HG02798 (cell line): ENCODE measurements at regions not wholly inside any gene's neighbourhood (a gene's known extent, or its start where the extent isn't known, plus 50 kb on each side); places are given as distances from the start of the nearest gene placed in this dataset.

Experiments
- ATAC-seq: cut with Tn5 transposase; IDR thresholded peaks from one replicate; pipeline ENCODE4 v1.9.1; 2021; ENCODE audit warnings: mild to moderate bottlenecking; ENCODE audit not compliant: unreplicated experiment, poor library complexity

DNA sequence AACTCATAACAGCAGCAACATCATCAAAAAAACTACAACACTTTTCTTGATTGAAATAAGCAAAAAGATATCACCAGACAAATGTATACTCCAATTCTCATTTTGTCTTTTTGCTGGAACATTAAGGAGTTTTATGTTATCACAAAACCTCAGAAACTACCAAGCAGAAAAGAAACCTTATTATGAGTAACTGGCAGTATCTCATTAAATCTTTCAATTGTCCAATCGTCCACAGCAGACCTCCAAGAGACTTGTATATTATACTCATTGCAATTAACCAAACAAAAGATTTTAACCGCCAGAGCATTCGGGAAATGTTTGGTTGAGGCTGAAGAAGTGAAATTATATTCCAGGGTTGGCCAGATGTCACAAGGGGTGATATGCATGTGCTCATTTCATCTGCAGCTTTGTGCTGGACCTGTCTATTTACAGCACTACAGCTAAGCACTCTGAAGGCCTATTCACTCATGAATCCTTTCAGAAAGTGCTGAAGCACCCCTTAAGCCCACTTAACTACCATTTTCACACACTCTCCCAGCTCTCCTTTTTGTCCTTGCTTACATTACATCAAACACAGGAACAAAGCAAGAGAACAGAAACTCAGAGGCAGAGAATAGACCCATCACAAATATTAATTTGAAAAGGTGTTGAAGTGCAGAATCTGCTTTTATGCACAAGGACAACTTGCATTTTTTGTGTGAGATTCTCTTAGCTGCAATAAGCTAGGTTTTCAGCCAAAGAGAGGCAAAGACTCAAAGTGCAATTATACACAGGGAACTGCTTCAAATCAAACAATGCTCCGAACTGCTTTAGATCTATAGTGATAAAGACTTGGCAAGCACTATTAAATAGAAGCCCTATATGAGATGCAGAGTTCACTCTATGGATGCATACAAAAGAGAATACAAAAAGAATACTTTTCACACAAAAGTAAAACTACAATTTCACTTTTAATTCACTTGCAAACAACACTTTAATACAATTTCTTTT is 150.4 kb upstream of the POU5F2 start:
- ATAC-seq = no peak

- ATAC-seq = no peak
These were observed 149.3 kb upstream of the POU5F2 start for GRCh38 chr5:93890657-93891056.

GRCh38 chr5:93887678-93888077 is 146.3 kb upstream of the POU5F2 start:
- no peak for ATAC-seq

GRCh38 chr5:93886917-93887361 is 145.5 kb upstream of the POU5F2 start:
- ATAC-seq = no peak

GRCh38 chr5:93886098-93886806 is 144.9 kb upstream of the POU5F2 start:
- no peak for ATAC-seq

DNA sequence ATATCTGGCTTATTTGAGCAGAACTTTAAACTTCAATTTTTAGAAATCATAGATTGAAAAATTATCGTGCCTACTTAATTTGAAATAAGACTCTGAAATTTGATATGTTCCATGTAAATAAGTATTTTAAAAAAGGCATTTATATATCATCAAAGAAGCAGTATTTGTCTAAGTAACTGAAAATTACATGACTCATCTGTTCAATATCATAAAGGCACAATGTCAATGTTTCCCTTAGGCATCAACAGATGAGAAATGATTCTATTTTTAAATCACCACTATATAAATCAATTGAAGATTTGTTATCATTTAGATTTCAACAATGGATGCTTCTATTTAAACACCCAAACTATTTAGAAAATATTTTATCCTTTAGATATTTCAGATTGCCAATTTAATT is 142.9 kb upstream of the POU5F2 start:
- no peak for ATAC-seq

DNA sequence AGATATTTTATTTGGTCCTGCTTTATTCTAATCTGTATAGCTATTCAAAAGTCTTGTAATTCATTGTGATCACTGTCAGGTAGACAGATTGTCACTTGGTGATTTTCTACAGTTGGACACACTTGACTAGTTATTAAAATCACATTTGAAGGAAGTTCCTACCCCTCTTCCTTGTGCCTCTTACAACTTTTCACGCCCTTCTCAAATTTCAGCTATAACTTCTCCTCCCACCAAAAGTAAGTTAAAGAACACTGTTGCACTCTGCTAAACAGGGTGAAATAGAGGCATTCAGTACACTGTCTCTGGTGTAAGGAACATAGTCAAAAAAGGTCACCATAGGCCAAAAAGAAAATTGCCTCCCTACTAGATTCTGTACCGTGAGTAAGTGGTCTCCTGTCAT is 142.1 kb upstream of the POU5F2 start:
- no peak for ATAC-seq

DNA sequence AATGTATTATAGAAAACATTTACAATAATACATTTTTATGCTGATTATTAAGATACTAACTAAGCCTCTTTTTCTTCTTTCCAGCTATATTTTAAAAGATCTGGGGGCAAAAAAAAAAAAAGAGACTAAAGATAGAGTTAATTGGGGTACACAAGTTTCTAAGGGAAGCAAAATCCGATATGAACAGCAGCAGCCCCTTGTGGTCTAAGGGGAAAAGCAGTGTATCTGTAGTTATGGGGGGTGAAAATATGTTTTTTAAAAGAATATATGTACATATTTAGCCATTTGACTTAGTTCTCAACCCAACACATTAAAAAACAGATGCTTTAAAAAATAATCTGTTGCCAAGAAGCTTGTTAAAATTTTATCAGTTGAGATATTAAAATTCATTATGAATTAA is 134.3 kb upstream of the POU5F2 start:
- no peak for ATAC-seq

DNA sequence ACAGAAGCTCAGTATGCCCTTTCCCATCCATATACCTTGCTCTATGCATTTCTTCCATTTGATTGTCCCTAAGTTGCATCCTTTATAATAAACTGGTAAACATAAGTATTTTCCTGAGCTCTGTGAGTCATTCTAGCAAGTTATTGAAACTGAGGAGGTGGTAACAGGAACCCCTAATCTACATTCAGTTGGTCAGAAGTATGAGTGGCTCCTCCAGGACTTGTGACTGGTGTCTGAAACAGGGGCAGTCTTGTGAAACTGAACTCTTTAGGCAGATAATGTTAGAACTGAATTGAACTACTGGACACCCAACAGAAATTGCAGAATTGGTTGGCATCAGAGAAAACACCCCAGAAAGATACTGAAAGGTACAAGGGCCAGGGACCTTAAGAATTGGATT is 133.1 kb upstream of the POU5F2 start:
- peak; percentile 78 for ATAC-seq

DNA sequence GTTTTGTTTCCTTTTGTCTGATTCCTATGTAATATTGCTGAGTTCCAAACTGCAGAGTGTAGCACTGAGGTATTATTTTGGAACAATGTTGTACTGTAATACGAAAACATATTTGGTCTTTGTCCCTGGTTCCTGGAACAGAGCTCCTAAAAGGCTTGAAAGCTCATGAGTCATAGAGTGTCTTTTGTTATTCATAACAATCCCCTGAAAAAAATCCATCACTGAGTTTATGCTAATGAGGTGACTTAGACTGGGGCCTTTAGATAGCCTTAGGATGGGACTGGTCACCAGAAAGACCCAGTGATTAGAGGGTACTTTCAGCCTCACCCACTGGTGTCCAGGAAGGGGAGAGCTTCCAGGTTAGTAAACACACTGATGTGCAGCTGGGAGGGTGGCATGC is 132.7 kb upstream of the POU5F2 start:
- peak; percentile 83 for ATAC-seq

DNA sequence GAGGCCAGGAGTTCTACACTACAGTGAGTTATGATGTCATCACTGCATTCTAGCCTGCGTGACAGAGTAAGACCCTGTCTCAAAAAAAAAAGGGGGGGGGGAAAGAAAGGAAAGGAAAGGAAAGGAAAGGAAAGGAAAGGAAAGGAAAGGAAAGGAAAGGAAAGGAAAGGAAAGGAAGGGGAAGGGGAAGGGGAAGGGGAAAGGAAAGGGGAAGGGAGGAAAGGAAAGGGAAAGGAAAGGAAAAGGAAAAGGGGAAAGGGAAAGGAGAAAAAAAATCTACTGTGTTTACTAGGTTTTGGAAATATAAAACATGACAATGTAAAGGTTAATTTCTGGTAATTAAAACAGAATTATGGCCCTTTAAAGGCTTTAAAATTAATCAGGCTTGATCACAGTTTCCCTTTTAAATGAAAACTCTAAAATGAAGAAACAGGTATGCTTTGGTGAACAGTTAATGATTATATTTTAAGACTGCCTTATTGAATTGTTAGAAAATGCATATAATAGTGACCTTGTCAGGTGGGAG is 131.9 kb upstream of the POU5F2 start:
- ATAC-seq = no peak

GRCh38 chr5:93870649-93871048 is 129.2 kb upstream of the POU5F2 start:
- ATAC-seq = no peak

GRCh38 chr5:93868851-93869250 is 127.5 kb upstream of the POU5F2 start:
- no peak for ATAC-seq

DNA sequence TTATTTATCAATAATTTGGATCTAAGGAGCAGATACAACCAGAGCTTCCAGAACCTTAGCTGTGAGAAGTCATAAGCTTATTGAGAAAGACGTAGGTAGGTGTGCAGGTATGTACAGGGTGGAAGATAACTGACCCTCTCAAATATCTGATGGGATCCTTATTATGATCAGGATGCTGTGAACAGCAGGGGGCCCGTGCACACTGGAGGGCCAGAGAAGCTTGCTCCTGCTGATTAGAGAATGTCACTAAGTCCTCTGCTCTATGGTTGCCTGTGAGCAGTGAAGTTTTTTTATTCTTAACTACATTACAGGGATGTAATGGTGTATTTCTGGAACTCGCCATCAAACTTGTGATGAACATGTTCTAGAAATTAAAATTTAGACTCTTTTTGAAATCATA is 108.9 kb upstream of the POU5F2 start:
- no peak for ATAC-seq

DNA sequence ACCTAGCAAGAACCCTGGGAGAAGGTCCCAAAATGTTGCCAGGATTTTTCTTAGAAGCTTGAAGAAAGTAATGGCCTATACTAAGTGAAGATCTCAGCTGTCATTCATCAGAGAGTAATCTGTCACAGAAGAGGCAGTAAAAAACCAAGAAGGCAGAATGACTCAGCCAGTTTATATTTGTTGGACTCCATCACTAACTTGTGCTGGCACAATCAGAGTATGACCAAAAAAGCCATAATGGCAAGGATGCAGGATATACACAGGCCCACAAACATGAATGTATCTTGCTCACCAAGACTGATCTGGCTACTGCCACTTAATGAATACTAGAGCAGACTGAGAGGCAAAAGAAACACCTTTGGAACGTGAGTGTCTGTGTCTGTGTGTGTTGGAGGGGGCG is 104.0 kb upstream of the POU5F2 start:
- ATAC-seq = no peak

- no peak for ATAC-seq
These were observed 90.0 kb upstream of the POU5F2 start for GRCh38 chr5:93831449-93831848.

DNA sequence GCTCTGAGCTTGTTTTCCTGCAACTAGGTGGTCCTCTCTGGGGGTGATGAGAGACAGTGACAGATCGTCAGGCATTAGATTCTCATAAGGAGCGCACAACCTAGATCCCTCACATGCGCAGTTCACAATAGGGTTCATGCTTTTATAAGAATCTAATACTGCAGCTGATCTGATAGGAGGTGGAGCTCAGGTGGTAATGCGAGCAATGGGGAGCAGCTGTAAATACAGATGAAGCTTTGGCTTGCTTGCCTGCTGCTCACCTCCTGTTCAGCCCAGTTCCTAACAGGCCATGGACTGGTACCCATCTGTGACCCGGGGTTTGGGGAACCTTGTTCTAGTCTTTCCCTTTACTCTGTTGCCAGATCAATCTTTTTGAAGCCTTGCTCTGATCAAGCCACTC is 89.5 kb upstream of the POU5F2 start:
- ATAC-seq = no peak

GRCh38 chr5:93829346-93829745 is 87.9 kb upstream of the POU5F2 start:
- no peak for ATAC-seq

- ATAC-seq = no peak
These were observed 80.6 kb upstream of the POU5F2 start for GRCh38 chr5:93821891-93822415.

DNA sequence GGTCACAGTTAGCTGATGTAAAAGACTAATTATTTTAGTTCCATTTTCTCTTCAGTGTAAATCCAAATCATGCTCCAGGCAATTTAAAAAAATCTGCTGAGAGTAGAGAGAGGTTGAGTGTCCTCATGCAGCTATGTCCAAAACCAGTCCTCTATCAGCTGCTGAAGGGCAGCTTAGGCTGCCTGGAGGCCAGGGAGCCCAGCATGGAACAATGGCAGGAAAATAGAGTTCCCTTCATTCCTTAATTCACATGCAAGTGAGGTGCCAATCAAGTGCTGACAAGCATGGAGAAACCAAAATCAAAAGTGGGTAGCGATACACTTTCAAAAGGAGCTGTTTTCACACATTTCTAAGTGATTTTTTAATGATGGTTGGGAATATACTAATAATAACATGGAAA is 78.3 kb upstream of the POU5F2 start:
- no peak for ATAC-seq

GRCh38 chr5:93810780-93811179 is 69.4 kb upstream of the POU5F2 start:
- ATAC-seq = no peak
